Liver (tissue), 7 donors: ENCODE measurements at regions not wholly inside any gene's neighbourhood (a gene's known extent, or its start where the extent isn't known, plus 50 kb on each side); places are given as distances from the start of the nearest gene placed in this dataset.

Experiments used
- DNase-seq: peaks from one replicate; pipeline ENCODE4 v3.0.0-alpha.2; 2017; ENCODE audit warnings: low spot score
- H3K27ac ChIP-seq, 2 donors: one replicate each; pipeline ENCODE4 v1.7.0; 2013; ENCODE audit warnings: inconsistent platforms in 2 of 2, low read length in 2 of 2, control low read depth in 1 of 2, low read depth in 1 of 2, mild to moderate bottlenecking in 1 of 2
- H3K27me3 ChIP-seq, 4 donors: one replicate each; pipeline versions ENCODE4 v1.6.1 to v1.7.0; 2013; ENCODE audit warnings: low read length in 3 of 4, inconsistent platforms in 1 of 4, mild to moderate bottlenecking in 1 of 4, moderate library complexity in 1 of 4; ENCODE audit not compliant: control insufficient read depth in 4 of 4, insufficient read depth in 4 of 4
- H3K36me3 ChIP-seq, 4 donors: one replicate each; pipeline versions ENCODE4 v1.6.1 to v1.7.0; 2013; ENCODE audit warnings: low read length in 3 of 4, mild to moderate bottlenecking in 3 of 4, low read depth in 1 of 4, moderate library complexity in 1 of 4; ENCODE audit not compliant: control insufficient read depth in 4 of 4, insufficient read depth in 3 of 4
- H3K4me1 ChIP-seq, 4 donors: one replicate each; pipeline versions ENCODE4 v1.6.1 to v1.7.0; 2013; ENCODE audit warnings: low read length in 3 of 4, mild to moderate bottlenecking in 3 of 4, moderate library complexity in 1 of 4; ENCODE audit not compliant: control insufficient read depth in 4 of 4, insufficient read depth in 4 of 4
- H3K4me3 ChIP-seq, 3 donors: one replicate each; pipeline versions ENCODE4 v1.6.1 to v1.7.0; 2013; ENCODE audit warnings: low read length in 3 of 3, control low read depth in 1 of 3, low read depth in 1 of 3, mild to moderate bottlenecking in 1 of 3
- H3K9ac ChIP-seq, 2 donors: one replicate each; pipeline ENCODE4 v1.7.0; 2013; ENCODE audit warnings: low read length in 2 of 2, mild to moderate bottlenecking in 2 of 2, moderate library complexity in 2 of 2, control low read depth in 1 of 2, low read depth in 1 of 2
- H3K9me3 ChIP-seq, 4 donors: one replicate each; pipeline versions ENCODE4 v1.6.1 to v1.7.0; 2013; ENCODE audit warnings: low read length in 3 of 4; ENCODE audit not compliant: control insufficient read depth in 4 of 4
- ATF3 ChIP-seq: IDR thresholded peaks from 2 replicates; pipeline ENCODE4 v1.6.1; 2016; ENCODE audit warnings: antibody characterized with exemption
- EGR1 ChIP-seq, 2 donors: IDR thresholded peaks; 2 replicates each; pipeline ENCODE4 v1.6.1; 2016 to 2018; ENCODE audit warnings: antibody characterized with exemption in 2 of 2, low read depth in 2 of 2
- FOXA1 ChIP-seq: IDR thresholded peaks from 2 replicates; pipeline ENCODE4 v1.6.1; 2016; ENCODE audit warnings: antibody characterized with exemption
- FOXA2 ChIP-seq: IDR thresholded peaks from 2 replicates; pipeline ENCODE4 v1.6.1; 2016; ENCODE audit warnings: antibody characterized with exemption
- GABPA ChIP-seq, 2 donors: IDR thresholded peaks in 1 of 2; conservative IDR thresholded peaks in 1 of 2; 2 replicates each; pipeline ENCODE4 v1.6.1; 2016; ENCODE audit warnings: antibody characterized with exemption in 2 of 2, mild to moderate bottlenecking in 1 of 2, moderate library complexity in 1 of 2
- HNF4A ChIP-seq, 2 donors: conservative IDR thresholded peaks; 2 replicates each; pipeline ENCODE4 v1.6.1; 2016; ENCODE audit warnings: antibody characterized with exemption in 2 of 2, mild to moderate bottlenecking in 2 of 2
- HNF4G ChIP-seq: IDR thresholded peaks from 2 replicates; pipeline ENCODE4 v1.6.1; 2016; ENCODE audit warnings: antibody characterized with exemption
- JUND ChIP-seq, 2 donors: IDR thresholded peaks; 2 replicates each; pipeline ENCODE4 v1.6.1; 2016; ENCODE audit warnings: antibody characterized with exemption in 2 of 2
- NR2F2 ChIP-seq: IDR thresholded peaks from 2 replicates; pipeline ENCODE4 v1.6.1; 2016; ENCODE audit warnings: antibody characterized with exemption
- REST ChIP-seq: IDR thresholded peaks from 2 replicates; pipeline ENCODE4 v1.6.1; 2016; ENCODE audit warnings: antibody characterized with exemption, mild to moderate bottlenecking
- RXRA ChIP-seq, 2 donors: IDR thresholded peaks; 2 replicates each; pipeline ENCODE4 v1.6.1; 2017 to 2018; ENCODE audit warnings: antibody characterized with exemption in 2 of 2, mild to moderate bottlenecking in 1 of 2
- SP1 ChIP-seq: IDR thresholded peaks from 2 replicates; pipeline ENCODE4 v1.6.1; 2018; ENCODE audit warnings: antibody characterized with exemption, mild to moderate bottlenecking
- TAF1 ChIP-seq: conservative IDR thresholded peaks from 2 replicates; pipeline ENCODE4 v1.6.1; 2016; ENCODE audit warnings: antibody characterized with exemption, mild to moderate bottlenecking
- YY1 ChIP-seq: IDR thresholded peaks from 2 replicates; pipeline ENCODE4 v1.6.1; 2016; ENCODE audit warnings: antibody characterized with exemption, mild to moderate bottlenecking
- ZBTB33 ChIP-seq: IDR thresholded peaks from 2 replicates; pipeline ENCODE4 v1.6.1; 2016; ENCODE audit warnings: antibody characterized with exemption
- WGBS: extraction: QIAGEN DNeasy Blood & Tissue Kit; methylation state at CpG from one replicate; pipeline ENCODE4 v1.1.7; 2013; 5-methylcytosine and 5-hydroxymethylcytosine counted together
- donor health status: healthy.
- donor health status: healthy.
- donor health status: healthy.
- donor health status: healthy.

GRCh38 chr22:49491726-49492125 lies 335.9 kb downstream of the BRD1 start (continued):
- no peak for TF ChIP-seq REST
- no peak for TF ChIP-seq GABPA (IDR thresholded peaks at IDR 0.05 in 1 of 2, conservative IDR thresholded peaks at IDR 0.05 in 1 of 2)
- no peak for TF ChIP-seq ZBTB33
- TF ChIP-seq EGR1 (IDR thresholded peaks at IDR 0.05; ENCODE audit: low read depth in 2 of 2), result no peak
- no peak for TF ChIP-seq HNF4A (conservative IDR thresholded peaks at IDR 0.05)
- no peak for TF ChIP-seq FOXA2
- no peak for TF ChIP-seq RXRA (IDR thresholded peaks at IDR 0.05)

- Histone ChIP-seq H3K27ac (no peak overlapping the region), H3K9me3 (peaks cover 0 to 2% (median 0%) of the 10 kb centered on the region in 4 donors), H3K4me1 (no peaks in the 10 kb centered on the region), H3K9ac (no peak overlapping the region), H3K4me3 (no peak overlapping the region), H3K27me3 (no peaks in the 10 kb centered on the region), H3K36me3 (no peaks in the 10 kb centered on the region)
- DNase-seq, result no peak
- TF ChIP-seq RXRA (IDR thresholded peaks at IDR 0.05) (no peak), HNF4G (no peak), YY1 (no peak), JUND (IDR thresholded peaks at IDR 0.05) (no peak), FOXA1 (no peak), ZBTB33 (no peak), SP1 (no peak), HNF4A (conservative IDR thresholded peaks at IDR 0.05) (no peak), NR2F2 (no peak), FOXA2 (no peak), TAF1 (no peak), ATF3 (no peak)
- 79% methylated on average over 9 of the region's 9 CpGs for WGBS
Observed at GRCh38 chr22:49491221-49491635, 336.4 kb downstream of the BRD1 start.
